ENCODE measurements at regions not wholly inside any gene's neighbourhood (a gene's known extent, or its start where the extent isn't known, plus 50 kb on each side); places are given as distances from the start of the nearest gene placed in this dataset.

DNA sequence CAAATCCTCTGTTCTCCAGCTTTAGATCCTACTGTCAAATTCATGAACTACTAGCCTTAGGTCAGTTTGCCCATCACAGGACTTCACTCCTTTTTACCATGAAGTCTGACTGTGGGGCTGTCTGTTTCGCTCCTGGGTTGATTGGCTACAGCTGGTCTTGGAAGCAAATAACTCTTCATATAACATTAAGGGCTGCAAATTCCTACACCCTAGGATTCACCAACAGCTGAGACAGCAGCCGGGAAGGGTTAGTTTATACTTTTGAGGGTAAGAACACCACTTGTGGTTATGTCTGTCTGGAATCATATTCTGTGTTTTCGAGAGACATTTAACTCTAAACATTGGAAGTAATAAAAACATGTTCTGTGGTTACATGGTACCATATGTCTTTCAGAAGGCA, 55.9 kb upstream of the KIAA1217 start:
- H3K9me3 ChIP-seq = no peaks in the 10 kb centered on the region
- no peaks in the 10 kb centered on the region for H3K36me3 ChIP-seq
- H3K27ac ChIP-seq = no peak overlapping the region
- peaks cover 4% of the 10 kb centered on the region for H3K4me1 ChIP-seq
- DNase-seq (ENCODE audit: low spot score in 2 of 2) = no peak
- TF ChIP-seq, protein P1, sequence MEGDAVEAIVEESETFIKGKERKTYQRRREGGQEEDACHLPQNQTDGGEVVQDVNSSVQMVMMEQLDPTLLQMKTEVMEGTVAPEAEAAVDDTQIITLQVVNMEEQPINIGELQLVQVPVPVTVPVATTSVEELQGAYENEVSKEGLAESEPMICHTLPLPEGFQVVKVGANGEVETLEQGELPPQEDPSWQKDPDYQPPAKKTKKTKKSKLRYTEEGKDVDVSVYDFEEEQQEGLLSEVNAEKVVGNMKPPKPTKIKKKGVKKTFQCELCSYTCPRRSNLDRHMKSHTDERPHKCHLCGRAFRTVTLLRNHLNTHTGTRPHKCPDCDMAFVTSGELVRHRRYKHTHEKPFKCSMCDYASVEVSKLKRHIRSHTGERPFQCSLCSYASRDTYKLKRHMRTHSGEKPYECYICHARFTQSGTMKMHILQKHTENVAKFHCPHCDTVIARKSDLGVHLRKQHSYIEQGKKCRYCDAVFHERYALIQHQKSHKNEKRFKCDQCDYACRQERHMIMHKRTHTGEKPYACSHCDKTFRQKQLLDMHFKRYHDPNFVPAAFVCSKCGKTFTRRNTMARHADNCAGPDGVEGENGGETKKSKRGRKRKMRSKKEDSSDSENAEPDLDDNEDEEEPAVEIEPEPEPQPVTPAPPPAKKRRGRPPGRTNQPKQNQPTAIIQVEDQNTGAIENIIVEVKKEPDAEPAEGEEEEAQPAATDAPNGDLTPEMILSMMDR (IDR thresholded peaks at IDR 0.05) = no peak
- TF ChIP-seq POLR2A (IDR thresholded peaks at IDR 0.05) (no peak), POLR2AphosphoS5 (IDR thresholded peaks at IDR 0.05) (no peak), EP300 (IDR thresholded peaks at IDR 0.05) (no peak)
- no peak overlapping the region for H3K4me3 ChIP-seq
- 67% methylated on average over 3 of the region's 3 CpGs for WGBS
- H3K27me3 ChIP-seq = no peaks in the 10 kb centered on the region

DNA sequence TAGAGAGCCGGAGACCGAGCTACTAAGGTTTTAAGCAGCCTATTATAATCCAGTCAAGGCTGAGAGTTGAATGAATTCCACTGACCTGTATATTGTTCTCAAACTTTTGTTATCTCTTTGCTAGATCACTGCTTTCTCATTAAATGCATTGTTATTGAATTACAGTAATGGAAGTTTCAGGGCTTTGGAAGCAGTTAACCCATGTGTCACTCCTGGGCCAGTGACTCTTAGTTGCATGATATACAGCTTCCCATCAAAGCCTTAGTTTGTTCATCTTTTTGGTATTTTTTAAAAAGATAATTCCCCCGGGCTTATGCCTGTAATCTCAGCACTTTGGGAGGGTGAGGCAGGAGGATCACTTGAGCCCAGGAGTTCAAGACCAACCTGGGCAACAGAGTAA, 55.4 kb upstream of the KIAA1217 start:
- no peak for DNase-seq (ENCODE audit: low spot score in 2 of 2)
- Histone ChIP-seq H3K36me3 (no peaks in the 10 kb centered on the region), H3K27ac (no peak overlapping the region), H3K4me1 (peaks cover 4% of the 10 kb centered on the region), H3K27me3 (no peaks in the 10 kb centered on the region), H3K9me3 (no peaks in the 10 kb centered on the region), H3K4me3 (no peak overlapping the region)
- WGBS = 83% methylated on average over 3 of the region's 3 CpGs
- no peak for TF ChIP-seq EP300 (IDR thresholded peaks at IDR 0.05)
- TF ChIP-seq, protein P1 (IDR thresholded peaks at IDR 0.05) = no peak

DNA sequence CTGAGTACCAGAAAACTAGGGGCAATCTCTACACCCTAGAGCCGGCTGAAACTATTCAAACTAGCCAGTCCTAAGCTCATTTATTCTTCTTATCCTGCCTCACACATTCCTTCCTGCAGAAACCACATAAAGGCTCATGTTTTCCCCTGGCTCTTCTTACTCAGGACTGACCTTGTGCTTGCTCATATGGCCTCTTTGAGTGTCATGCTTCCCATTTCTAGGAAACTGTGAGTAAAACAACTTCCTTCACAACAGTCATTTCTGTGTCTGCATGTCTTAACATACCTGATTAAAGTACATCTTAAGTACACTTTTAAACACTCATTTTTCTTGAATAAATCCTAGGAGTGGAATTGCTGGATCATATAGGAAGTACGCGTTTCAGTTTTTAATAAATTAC, 52.3 kb upstream of the KIAA1217 start:
- no peak for TF ChIP-seq EP300 (IDR thresholded peaks at IDR 0.05)
- TF ChIP-seq POLR2A (IDR thresholded peaks at IDR 0.05) = no peak
- TF ChIP-seq POLR2AphosphoS5 (IDR thresholded peaks at IDR 0.05) = no peak
- TF ChIP-seq, protein P1 (IDR thresholded peaks at IDR 0.05) = no peak
- no peaks in the 10 kb centered on the region for H3K9me3 ChIP-seq
- 86% methylated on average over 3 of the region's 3 CpGs for WGBS
- no peaks in the 10 kb centered on the region for H3K4me1 ChIP-seq
- no peak for DNase-seq (ENCODE audit: low spot score in 2 of 2)
- H3K4me3 ChIP-seq = no peak overlapping the region
- no peaks in the 10 kb centered on the region for H3K27me3 ChIP-seq
- H3K36me3 ChIP-seq = no peaks in the 10 kb centered on the region
- H3K27ac ChIP-seq = no peak overlapping the region

DNA sequence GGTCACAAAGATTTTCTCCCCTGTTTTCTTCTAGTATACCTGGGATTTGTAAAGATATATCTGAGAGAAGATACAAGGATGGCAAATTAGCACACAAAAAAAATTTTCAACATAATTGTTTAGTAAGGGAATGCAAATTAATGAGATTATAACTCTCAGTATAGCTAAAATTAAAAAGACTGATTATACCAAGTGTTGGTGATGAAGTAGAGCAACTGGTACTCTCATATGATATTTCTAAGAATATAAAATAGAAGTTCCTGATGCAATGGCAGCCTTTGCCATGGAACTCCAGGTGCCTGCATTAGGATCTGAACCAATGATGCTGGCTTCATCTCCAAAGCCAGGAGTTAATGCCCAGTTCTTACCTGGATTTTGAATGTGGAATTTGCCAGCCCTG, 51.4 kb upstream of the KIAA1217 start:
- H3K4me3 ChIP-seq = no peak overlapping the region
- no peaks in the 10 kb centered on the region for H3K4me1 ChIP-seq
- H3K9me3 ChIP-seq = no peaks in the 10 kb centered on the region
- no peaks in the 10 kb centered on the region for H3K36me3 ChIP-seq
- TF ChIP-seq, protein P1 (IDR thresholded peaks at IDR 0.05) = no peak
- TF ChIP-seq POLR2AphosphoS5 (IDR thresholded peaks at IDR 0.05) = no peak
- no peak for TF ChIP-seq EP300 (IDR thresholded peaks at IDR 0.05)
- no peak for TF ChIP-seq POLR2A (IDR thresholded peaks at IDR 0.05)
- no peak for DNase-seq (ENCODE audit: low spot score in 2 of 2)
- no peaks in the 10 kb centered on the region for H3K27me3 ChIP-seq
- no peak overlapping the region for H3K27ac ChIP-seq
